CMK (cell line): ENCODE measurements at regions not wholly inside any gene's neighbourhood (a gene's known extent, or its start where the extent isn't known, plus 50 kb on each side); places are given as distances from the start of the nearest gene placed in this dataset.

Source experiments
- DNase-seq: peaks from one replicate; pipeline ENCODE4 v3.0.0-alpha.2; 2010; ENCODE audit warnings: low read depth

DNA sequence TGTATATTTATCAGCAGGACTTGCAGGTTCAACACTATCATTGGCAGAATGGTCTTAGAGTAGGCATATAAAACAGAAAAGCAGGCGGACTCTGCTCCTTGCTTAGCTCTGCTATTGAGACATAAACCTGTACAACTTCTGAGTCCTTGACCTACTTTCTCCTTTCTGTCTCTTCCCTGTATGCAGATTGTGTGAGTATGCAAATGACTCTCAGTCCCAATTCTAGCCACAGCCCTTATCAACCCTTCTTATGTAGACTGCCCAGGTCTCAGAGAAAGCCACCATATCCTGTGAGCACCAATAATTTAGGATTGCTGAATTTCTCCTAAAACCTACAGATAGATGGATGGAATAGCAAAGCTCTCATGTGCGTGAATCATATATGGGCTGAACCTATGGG is 367.6 kb upstream of the DDI1 start:
- no peak for DNase-seq

GRCh38 chr11:103671143-103671651 is 365.2 kb upstream of the DDI1 start:
- no peak for DNase-seq

DNA sequence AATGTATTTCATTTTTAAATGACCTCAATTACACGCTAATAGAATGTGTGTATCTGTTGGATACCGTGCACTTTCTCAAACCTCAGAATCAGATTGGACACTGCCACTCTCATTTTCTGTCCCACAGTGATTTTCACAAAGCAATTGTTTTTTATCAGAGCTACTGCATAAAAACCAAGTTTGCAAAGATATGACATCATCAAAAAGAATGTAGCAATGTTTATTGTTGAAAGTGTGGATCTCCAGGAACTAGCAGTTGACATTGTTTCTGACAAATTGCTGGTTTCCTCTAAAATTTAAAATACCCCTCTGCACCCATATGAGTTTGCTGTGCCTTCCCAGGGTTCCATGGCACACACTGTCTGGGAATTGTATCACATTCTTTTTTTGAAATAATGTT is 362.7 kb upstream of the DDI1 start:
- no peak for DNase-seq

DNA sequence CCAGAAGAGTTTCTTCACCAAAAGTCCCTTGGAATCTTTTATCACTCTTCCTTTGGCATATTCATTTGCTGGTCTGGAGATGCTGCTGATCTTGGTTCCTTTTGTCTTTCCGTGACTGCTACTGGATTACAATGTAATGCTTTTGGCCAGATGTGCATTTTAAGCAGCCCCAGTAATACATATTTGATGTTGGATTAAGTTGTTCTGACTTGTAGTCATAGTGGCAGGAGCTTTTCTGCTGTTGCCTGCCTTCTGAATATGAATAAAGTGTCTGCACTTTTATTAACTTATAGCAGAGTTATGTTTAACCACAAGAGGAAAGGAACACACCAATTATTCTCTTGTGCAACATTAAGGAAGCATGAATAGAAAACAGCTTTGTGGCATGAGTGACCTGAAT is 360.0 kb upstream of the DDI1 start:
- DNase-seq: no peak

- no peak for DNase-seq
Measured at GRCh38 chr11:103680826-103681225, 355.6 kb upstream of the DDI1 start.

DNA sequence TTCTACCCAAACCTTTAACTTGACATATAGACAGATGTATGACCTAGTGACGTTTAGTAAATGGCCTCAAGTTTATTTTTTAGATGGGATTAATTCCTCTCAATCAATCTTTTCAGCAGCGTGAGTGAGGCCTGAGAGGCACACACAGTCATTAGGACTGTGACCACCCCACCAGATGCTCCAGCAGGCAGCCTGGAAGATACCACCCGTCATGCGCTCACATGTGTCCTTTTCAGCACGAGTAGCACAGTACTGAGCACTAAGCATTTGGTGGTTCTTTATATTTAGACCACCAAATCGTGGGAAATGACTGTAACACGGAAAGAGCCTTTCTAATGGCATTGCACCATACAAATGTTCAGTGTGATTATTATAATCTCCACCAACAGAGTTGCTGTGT is 354.6 kb upstream of the DDI1 start:
- DNase-seq: no peak

GRCh38 chr11:103682318-103683184 is 353.9 kb upstream of the DDI1 start:
- peak; percentile 27 for DNase-seq

DNA sequence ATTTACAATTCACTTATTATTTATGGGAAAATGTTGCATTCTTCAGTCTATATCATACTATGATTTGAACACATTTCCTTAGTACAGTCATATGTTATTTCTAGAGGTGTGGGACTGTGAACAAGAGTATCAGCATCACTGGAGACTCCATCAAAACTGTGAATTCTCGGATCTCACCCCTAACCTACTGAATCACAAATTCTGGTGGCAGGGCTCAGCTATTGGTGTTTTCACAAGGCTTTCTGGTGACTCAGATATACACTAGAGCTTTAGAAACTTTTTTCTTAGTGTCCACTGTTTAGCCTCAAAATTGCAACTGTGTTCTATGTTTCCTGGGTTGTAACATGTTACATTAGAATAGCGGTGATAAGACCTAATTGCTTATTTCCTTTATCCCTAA is 352.9 kb upstream of the DDI1 start:
- no peak for DNase-seq

DNA sequence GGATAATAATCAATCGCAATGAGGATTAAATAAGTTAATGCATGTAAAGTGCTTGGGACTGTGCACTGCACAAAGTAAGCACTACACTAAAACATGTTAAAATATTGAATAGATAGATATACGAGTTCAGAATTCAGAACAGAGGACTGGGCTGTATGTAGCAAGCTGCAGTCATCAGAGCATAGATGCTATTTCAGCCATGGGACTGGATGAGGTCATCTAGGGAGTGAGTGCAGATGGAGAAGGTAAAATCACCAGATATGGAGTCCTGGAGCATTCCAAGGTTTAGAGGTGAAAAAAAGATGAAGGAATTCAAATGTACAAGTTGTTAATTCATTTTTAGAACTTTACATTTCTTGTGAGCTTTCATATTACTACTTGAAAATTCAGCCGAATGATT is 347.5 kb upstream of the DDI1 start:
- no peak for DNase-seq

DNA sequence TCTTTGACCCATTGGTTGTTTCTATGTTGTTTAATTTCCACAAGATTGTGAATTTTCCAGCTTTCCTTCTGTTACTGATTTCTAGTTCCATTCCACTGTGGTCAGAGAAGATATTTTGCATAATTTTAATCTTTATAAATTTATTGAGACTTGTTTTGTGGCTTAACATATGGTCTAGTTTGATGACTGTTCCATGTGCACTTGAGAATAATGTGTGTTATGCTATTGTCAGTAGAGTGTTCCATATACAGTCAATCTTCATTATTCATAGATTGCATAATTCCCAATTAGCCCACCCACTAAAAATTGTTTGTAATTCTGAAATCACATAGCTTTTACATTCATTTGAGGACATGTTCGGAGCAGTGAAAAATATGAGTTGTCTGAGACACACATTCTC is 346.1 kb upstream of the DDI1 start:
- no peak for DNase-seq

DNA sequence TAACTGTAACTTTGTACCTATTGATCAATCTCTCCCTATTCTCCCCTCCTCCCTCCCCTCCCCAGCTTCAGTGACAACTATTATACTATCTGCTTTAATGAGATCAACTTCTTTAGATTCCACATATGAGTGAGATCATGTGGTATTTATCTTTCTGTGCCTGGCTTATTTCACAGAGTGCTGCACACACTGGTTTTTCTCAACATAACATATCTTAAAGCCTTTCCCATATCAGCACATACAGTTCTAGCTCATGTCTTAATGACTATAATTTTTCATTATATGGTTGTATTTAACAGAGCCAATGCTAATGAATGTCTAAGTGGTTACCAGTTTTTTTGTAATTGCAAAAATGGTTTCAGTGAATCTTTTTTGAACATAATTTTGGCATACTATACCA is 340.3 kb upstream of the DDI1 start:
- DNase-seq: no peak

GRCh38 chr11:103699216-103699615 is 337.2 kb upstream of the DDI1 start:
- no peak for DNase-seq

DNA sequence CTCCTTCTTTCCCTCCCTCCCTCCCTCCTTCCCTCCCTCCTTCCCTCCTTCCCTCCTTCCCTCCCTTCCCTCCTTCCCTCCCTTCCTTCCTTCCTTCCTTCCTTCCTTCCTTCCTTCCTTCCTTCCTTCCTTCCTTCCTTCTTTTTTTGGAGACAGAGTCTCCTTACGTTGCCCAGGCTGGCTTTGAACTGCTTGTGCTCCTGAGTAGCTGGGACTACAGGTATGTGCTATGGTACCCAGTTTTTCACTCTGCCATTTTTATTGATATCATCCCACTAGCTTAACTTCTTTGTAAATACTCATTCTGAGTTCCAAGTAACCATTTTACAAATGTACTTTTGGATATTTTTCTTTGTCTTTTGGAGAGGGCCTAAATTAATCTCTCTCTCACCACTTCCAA is 336.8 kb upstream of the DDI1 start:
- DNase-seq: no peak

- no peak for DNase-seq
Measured at GRCh38 chr11:103700622-103701021, 335.8 kb upstream of the DDI1 start.

DNA sequence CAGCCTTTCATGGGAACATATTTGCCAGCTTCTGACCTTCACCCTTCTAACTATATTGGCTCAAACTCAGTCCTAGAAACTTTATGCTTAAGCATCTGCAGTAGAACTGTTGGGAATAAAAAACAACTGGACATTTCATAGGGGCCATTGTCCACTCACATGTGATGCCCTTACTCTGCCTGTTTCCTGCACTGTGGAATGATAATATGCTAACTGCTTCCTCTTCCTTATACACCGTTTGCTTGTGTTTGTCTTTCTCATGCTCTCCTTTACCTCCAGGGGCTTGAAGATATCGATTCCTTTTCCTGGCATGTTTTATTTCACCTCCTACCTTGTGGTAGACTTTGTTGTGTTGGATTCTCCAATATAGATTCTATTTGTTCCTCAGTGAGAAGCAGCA is 333.0 kb upstream of the DDI1 start:
- no peak for DNase-seq

- DNase-seq: no peak
Measured at GRCh38 chr11:103703954-103704353, 332.5 kb upstream of the DDI1 start.

- DNase-seq: no peak
Measured at GRCh38 chr11:103705642-103706041, 330.8 kb upstream of the DDI1 start.

GRCh38 chr11:103709371-103709770 is 327.1 kb upstream of the DDI1 start:
- peak; percentile 12 for DNase-seq

GRCh38 chr11:103714246-103714645 is 322.2 kb upstream of the DDI1 start:
- no peak for DNase-seq

- no peak for DNase-seq
Measured at GRCh38 chr11:103716363-103716762, 320.1 kb upstream of the DDI1 start.

DNA sequence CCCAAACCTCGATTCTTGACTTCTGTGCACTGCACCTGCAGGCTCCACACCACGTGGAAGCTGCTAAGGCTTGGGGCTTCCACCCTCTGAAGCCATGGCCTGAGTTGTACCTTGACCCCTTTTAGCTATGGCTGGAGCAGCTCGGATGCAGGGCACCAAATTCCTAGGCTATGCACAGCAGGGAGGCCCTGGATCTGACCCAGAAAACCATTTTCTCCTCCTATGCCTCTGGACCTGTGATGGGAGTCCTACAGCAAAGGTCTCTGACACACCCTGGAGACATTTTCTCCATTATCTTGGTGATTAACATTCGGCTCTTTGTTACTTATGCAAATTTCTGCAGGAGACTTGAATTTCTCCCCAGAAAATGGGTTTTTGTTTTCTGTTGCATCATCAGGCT is 309.2 kb upstream of the DDI1 start:
- DNase-seq: no peak

- no peak for DNase-seq
Measured at GRCh38 chr11:103729617-103730016, 306.8 kb upstream of the DDI1 start.

DNA sequence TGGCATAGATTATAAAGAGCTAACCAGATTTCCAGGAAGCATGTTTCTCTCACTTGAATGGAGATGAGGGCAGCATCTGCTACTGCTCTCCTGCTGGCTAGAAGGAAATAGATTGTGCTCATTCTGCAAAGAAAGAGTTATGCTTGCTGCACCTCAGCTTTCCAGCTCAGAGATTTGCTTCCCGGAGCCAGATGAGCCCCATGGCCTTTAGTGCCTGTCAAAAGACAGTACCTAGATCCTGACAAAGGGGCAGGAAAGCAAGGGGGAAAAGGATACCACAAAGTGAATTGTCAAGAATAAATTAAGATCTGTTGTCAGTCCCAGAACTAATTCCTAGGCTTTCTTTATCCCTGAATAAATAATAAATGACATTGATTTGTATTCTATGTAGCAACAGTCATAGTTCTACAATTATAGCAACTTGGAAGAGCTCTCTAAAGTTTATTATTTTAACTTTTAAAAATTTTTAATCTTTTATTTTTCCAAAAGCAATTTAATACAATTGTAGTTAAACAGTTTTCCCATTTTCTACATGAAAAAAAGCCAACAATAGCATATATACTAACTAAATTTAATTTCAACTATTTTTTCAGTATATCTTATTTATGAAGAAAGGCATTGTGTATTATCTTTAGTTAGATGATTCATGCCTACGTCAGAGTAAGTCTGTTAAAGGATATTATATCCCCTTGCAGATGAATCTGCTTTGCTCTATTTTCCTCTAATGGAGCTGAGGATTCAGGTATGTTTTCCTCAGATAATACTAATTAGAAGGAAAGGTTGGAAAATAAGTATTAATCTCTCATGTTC is 306.1 kb upstream of the DDI1 start:
- no peak for DNase-seq
